Natural killer cell (primary cell): ENCODE measurements at regions not wholly inside any gene's neighbourhood (a gene's known extent, or its start where the extent isn't known, plus 50 kb on each side); places are given as distances from the start of the nearest gene placed in this dataset.

ENCODE experiments used
- ATAC-seq, 3 donors: fragments of 150-1000 bp in 2 of 3; fragments of 200-7000 bp in 1 of 3; cut with Tn5 transposase; 1 replicate in 1 of 3; 2 replicates in 2 of 3; pipeline ENCODE4 v1.10.0; 2021; ENCODE audit warnings: mild to moderate bottlenecking in 2 of 3, moderate library complexity in 2 of 3
- DNase-seq, 2 donors: peaks; one replicate each; pipeline versions ENCODE4 v3.0.0 to v3.0.0-alpha.2; 2013 to 2021; ENCODE audit warnings: mixed read lengths in 1 of 2
- H3K27ac ChIP-seq: one replicate; pipeline ENCODE4 v1.5.1; 2013; ENCODE audit warnings: mild to moderate bottlenecking, low read length
- H3K27me3 ChIP-seq: one replicate; pipeline ENCODE4 v1.6.1; 2013; ENCODE audit warnings: low read length; ENCODE audit not compliant: control insufficient read depth, insufficient read depth
- H3K36me3 ChIP-seq: one replicate; pipeline ENCODE4 v1.6.1; 2013; ENCODE audit warnings: low read length; ENCODE audit not compliant: control insufficient read depth, insufficient read depth
- H3K4me1 ChIP-seq: one replicate; pipeline ENCODE4 v1.6.1; 2013; ENCODE audit warnings: low read length; ENCODE audit not compliant: control insufficient read depth, insufficient read depth
- H3K4me3 ChIP-seq: one replicate; pipeline ENCODE4 v1.5.1; 2013; ENCODE audit warnings: low read length
- H3K9me3 ChIP-seq: one replicate; pipeline ENCODE4 v1.6.1; 2013; ENCODE audit warnings: low read length; ENCODE audit not compliant: control insufficient read depth, insufficient read depth
- H3K27ac Mint-ChIP-seq, 2 donors: one replicate each; pipeline ENCODE4 v1.8.0; 2022; ENCODE audit warnings: mild to moderate bottlenecking in 2 of 2, mixed read lengths in 2 of 2, moderate library complexity in 1 of 2
- H3K27me3 Mint-ChIP-seq, 2 donors: one replicate each; pipeline ENCODE4 v1.8.0; 2022; ENCODE audit warnings: low read depth in 2 of 2, mixed read lengths in 2 of 2
- H3K36me3 Mint-ChIP-seq: one replicate; pipeline ENCODE4 v1.8.0; 2022; ENCODE audit warnings: mixed read lengths
- H3K4me1 Mint-ChIP-seq, 2 donors: one replicate each; pipeline ENCODE4 v1.8.0; 2022; ENCODE audit warnings: mixed read lengths in 2 of 2
- H3K4me3 Mint-ChIP-seq: one replicate; pipeline ENCODE4 v1.8.0; 2022; ENCODE audit warnings: mild to moderate bottlenecking, moderate library complexity, mixed read lengths
- H3K9me3 Mint-ChIP-seq, 2 donors: one replicate each; pipeline ENCODE4 v1.8.0; 2022; ENCODE audit warnings: mixed read lengths in 2 of 2
- CTCF ChIP-seq: fragments of 200-600 bp; IDR thresholded peaks from one replicate; pipeline ENCODE4 v1.8.0; 2022; ENCODE audit warnings: antibody characterized with exemption
- WGBS: methylation state at CpG from one replicate; pipeline ENCODE4 v1.1.7; 2013; ENCODE audit warnings: missing lambda C conversion rate; ENCODE audit not compliant: insufficient coverage; 5-methylcytosine and 5-hydroxymethylcytosine counted together
- intact Hi-C: fragments of 100-400 bp; cut with micrococcal nuclease; formaldehyde crosslinking; loops from one replicate; pipeline ENCODE4 v1.14.2; 2022

- peaks cover 14 to 38% of the 10 kb centered on the region in 2 donors for H3K27me3 Mint-ChIP-seq
- Histone ChIP-seq H3K27me3 (no peaks in the 10 kb centered on the region), H3K4me1 (no peaks in the 10 kb centered on the region), H3K4me3 (no peak overlapping the region), H3K9me3 (no peaks in the 10 kb centered on the region), H3K36me3 (no peaks in the 10 kb centered on the region), H3K27ac (no peak overlapping the region)
- no peak overlapping the region for H3K27ac Mint-ChIP-seq
- TF ChIP-seq CTCF, result no peak
- 74% methylated on average over 2 of the region's 2 CpGs for WGBS
- intact Hi-C loops, result no loop called here
- H3K4me1 Mint-ChIP-seq, result no peaks in the 10 kb centered on the region
- no peak for DNase-seq
- ATAC-seq, result no peak
- H3K36me3 Mint-ChIP-seq, result no peaks in the 10 kb centered on the region
- H3K9me3 Mint-ChIP-seq, result no peaks in the 10 kb centered on the region
- no peak overlapping the region for H3K4me3 Mint-ChIP-seq
Observed at GRCh38 chr1:58035523-58035922, 511.0 kb downstream of the OMA1 start.

- no peaks in the 10 kb centered on the region for H3K36me3 ChIP-seq
- H3K9me3 Mint-ChIP-seq, result no peaks in the 10 kb centered on the region
- intact Hi-C loops, result no loop called here
- no peak overlapping the region for H3K27ac Mint-ChIP-seq
- H3K4me3 Mint-ChIP-seq, result no peak overlapping the region
- no peaks in the 10 kb centered on the region for H3K9me3 ChIP-seq
- H3K27me3 Mint-ChIP-seq, result peaks cover 19 to 37% of the 10 kb centered on the region in 2 donors
- no peak overlapping the region for H3K4me3 ChIP-seq
- TF ChIP-seq CTCF, result no peak
- no peaks in the 10 kb centered on the region for H3K4me1 Mint-ChIP-seq
- 30% methylated on average over 2 of the region's 2 CpGs for WGBS
- H3K27ac ChIP-seq, result no peak overlapping the region
- ATAC-seq (no peak), DNase-seq (no peak)
- no peaks in the 10 kb centered on the region for H3K36me3 Mint-ChIP-seq
- no peaks in the 10 kb centered on the region for H3K27me3 ChIP-seq
- no peaks in the 10 kb centered on the region for H3K4me1 ChIP-seq
Observed at GRCh38 chr1:58033311-58033710, 513.2 kb downstream of the OMA1 start.

GRCh38 chr1:58032611-58033073, 513.9 kb downstream of the OMA1 start:
- intact Hi-C loops, result no loop called here
- Histone ChIP-seq H3K4me1 (no peaks in the 10 kb centered on the region), H3K27ac (no peak overlapping the region), H3K4me3 (no peak overlapping the region), H3K36me3 (no peaks in the 10 kb centered on the region), H3K27me3 (no peaks in the 10 kb centered on the region), H3K9me3 (no peaks in the 10 kb centered on the region)
- Mint-ChIP-seq H3K36me3 (no peaks in the 10 kb centered on the region), H3K4me3 (no peak overlapping the region), H3K27me3 (peaks cover 18 to 32% of the 10 kb centered on the region in 2 donors), H3K9me3 (no peaks in the 10 kb centered on the region), H3K4me1 (no peaks in the 10 kb centered on the region), H3K27ac (no peak overlapping the region)
- TF ChIP-seq CTCF, result no peak
- ATAC-seq (no peak), DNase-seq (no peak)
- WGBS, result 100% methylated on average over 1 of the region's 1 CpG

GRCh38 chr1:58031416-58031815, 515.1 kb downstream of the OMA1 start:
- ATAC-seq (no peak), DNase-seq (no peak)
- no peaks in the 10 kb centered on the region for H3K36me3 ChIP-seq
- no peak overlapping the region for H3K4me3 ChIP-seq
- 44% methylated on average over 5 of the region's 5 CpGs for WGBS
- no peaks in the 10 kb centered on the region for H3K36me3 Mint-ChIP-seq
- no peak for TF ChIP-seq CTCF
- H3K4me1 Mint-ChIP-seq, result no peaks in the 10 kb centered on the region
- peaks cover 15 to 25% of the 10 kb centered on the region in 2 donors for H3K27me3 Mint-ChIP-seq
- H3K27me3 ChIP-seq, result no peaks in the 10 kb centered on the region
- intact Hi-C loops, result no loop called here
- H3K27ac ChIP-seq, result no peak overlapping the region
- no peak overlapping the region for H3K27ac Mint-ChIP-seq
- no peaks in the 10 kb centered on the region for H3K9me3 ChIP-seq
- no peaks in the 10 kb centered on the region for H3K9me3 Mint-ChIP-seq
- no peaks in the 10 kb centered on the region for H3K4me1 ChIP-seq
- no peak overlapping the region for H3K4me3 Mint-ChIP-seq
